ENCODE measurements at regions not wholly inside any gene's neighbourhood (a gene's known extent, or its start where the extent isn't known, plus 50 kb on each side); places are given as distances from the start of the nearest gene placed in this dataset.

DNA sequence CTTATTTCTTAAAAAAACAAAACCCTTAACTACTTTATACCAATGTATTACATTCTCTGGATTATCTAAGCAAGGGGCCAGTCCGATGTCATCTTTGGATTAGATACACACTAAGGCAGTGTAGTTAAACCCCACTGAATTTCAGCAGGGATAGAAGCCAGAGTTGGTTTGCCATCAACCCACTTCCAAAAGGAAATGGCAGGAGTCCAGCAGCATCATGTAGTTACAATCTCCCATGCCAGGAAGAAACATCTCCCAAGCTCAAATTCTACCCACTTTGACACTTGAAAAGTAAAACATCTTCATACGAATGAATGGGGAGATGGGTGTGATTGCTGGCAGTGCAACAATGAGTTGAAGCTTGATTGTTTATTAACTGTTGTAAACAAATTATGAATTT is 203.5 kb upstream of the PLXNC1 start:
- 67 to 81% methylated on average over 2 of the region's 2 CpGs for WGBS, 2 donors

DNA sequence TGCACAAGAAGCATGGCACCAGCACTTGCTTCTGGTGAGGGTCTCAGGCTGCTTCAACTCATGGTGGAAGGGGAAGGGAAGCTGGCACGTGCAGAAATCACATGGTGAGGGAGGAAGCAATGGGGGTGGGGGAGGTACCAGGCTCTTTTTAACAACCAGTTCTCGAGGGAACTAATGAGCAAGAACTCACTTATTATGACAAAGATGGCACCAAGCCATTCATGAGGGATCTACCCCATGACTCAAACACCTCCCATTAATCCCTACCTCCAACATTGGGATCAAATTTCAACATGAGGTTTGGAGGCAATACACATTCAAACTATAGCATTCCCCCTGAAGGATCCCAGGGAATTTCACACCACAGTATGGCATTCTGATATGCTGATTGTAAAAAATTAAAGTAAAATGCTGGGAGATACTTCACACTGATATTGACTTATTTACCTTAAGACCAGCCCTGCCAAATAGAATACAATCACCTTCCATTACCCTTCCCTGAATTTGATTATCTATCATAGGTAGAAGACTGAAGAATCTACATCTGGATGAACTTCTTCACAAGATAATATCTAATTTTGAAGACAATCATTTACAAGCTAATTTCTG is 201.7 kb upstream of the PLXNC1 start:
- H3K9me3 ChIP-seq (ENCODE audit: control insufficient read depth in 2 of 2, insufficient read depth in 1 of 2, low read depth in 1 of 2, low read length in 1 of 2): no peaks in the 10 kb centered on the region
- 32 to 57% methylated on average over 2 of the region's 2 CpGs for WGBS, 2 donors
- no peak overlapping the region for H3K27ac ChIP-seq (ENCODE audit: low read depth in 2 of 2, low read length in 1 of 2)
- H3K36me3 ChIP-seq (ENCODE audit: control insufficient read depth in 2 of 2, insufficient read depth in 2 of 2, low read length in 1 of 2): no peaks in the 10 kb centered on the region
- no peaks in the 10 kb centered on the region for H3K27me3 ChIP-seq (ENCODE audit: control insufficient read depth in 1 of 2, insufficient read depth in 2 of 2, low read length in 2 of 2)
- H3K4me1 ChIP-seq (ENCODE audit: control insufficient read depth in 2 of 2, insufficient read depth in 2 of 2, low read length in 1 of 2): peaks cover 0 to 3% of the 10 kb centered on the region in 2 donors
- H3K4me3 ChIP-seq (ENCODE audit: low read depth in 1 of 2, low read length in 2 of 2): no peak overlapping the region

More for the DNA sequence above, 203.5 kb upstream of the PLXNC1 start:
- no peaks in the 10 kb centered on the region for H3K27me3 ChIP-seq (ENCODE audit: control insufficient read depth in 1 of 2, insufficient read depth in 2 of 2, low read length in 2 of 2)
- H3K4me1 ChIP-seq (ENCODE audit: control insufficient read depth in 2 of 2, insufficient read depth in 2 of 2, low read length in 1 of 2): peaks cover 0 to 3% of the 10 kb centered on the region in 2 donors
- no peak overlapping the region for H3K4me3 ChIP-seq (ENCODE audit: low read depth in 1 of 2, low read length in 2 of 2)
- no peak overlapping the region for H3K27ac ChIP-seq (ENCODE audit: low read depth in 2 of 2, low read length in 1 of 2)
- H3K9me3 ChIP-seq (ENCODE audit: control insufficient read depth in 2 of 2, insufficient read depth in 1 of 2, low read depth in 1 of 2, low read length in 1 of 2): no peaks in the 10 kb centered on the region
- H3K36me3 ChIP-seq (ENCODE audit: control insufficient read depth in 2 of 2, insufficient read depth in 2 of 2, low read length in 1 of 2): no peaks in the 10 kb centered on the region

DNA sequence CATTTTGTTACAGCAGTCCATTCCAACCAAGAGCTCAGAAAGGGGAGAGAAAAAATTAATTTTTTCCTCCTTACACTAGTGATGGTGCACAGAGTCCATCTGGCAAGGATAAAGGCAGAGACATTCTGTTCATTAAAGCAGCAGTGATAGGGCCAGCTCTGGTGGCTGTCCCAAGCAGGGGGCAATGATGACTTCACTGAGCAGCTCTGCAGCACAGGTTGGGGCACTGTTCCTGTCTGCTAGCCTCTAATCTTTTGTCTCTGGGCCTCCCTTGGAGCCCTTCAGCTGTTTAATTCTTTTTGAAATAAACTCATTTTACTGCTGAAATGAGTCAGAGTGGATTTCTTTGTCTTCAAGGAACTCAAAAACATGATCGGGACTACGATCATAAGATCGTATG is 200.9 kb upstream of the PLXNC1 start:
- Histone ChIP-seq H3K9me3 (ENCODE audit: control insufficient read depth in 2 of 2, insufficient read depth in 1 of 2, low read depth in 1 of 2, low read length in 1 of 2) (no peaks in the 10 kb centered on the region), H3K4me1 (ENCODE audit: control insufficient read depth in 2 of 2, insufficient read depth in 2 of 2, low read length in 1 of 2) (peaks cover 0 to 3% of the 10 kb centered on the region in 2 donors), H3K4me3 (ENCODE audit: low read depth in 1 of 2, low read length in 2 of 2) (no peak overlapping the region), H3K27ac (ENCODE audit: low read depth in 2 of 2, low read length in 1 of 2) (no peak overlapping the region), H3K36me3 (ENCODE audit: control insufficient read depth in 2 of 2, insufficient read depth in 2 of 2, low read length in 1 of 2) (no peaks in the 10 kb centered on the region), H3K27me3 (ENCODE audit: control insufficient read depth in 1 of 2, insufficient read depth in 2 of 2, low read length in 2 of 2) (no peaks in the 10 kb centered on the region)
- 90 to 97% methylated on average over 3 of the region's 3 CpGs for WGBS, 2 donors

DNA sequence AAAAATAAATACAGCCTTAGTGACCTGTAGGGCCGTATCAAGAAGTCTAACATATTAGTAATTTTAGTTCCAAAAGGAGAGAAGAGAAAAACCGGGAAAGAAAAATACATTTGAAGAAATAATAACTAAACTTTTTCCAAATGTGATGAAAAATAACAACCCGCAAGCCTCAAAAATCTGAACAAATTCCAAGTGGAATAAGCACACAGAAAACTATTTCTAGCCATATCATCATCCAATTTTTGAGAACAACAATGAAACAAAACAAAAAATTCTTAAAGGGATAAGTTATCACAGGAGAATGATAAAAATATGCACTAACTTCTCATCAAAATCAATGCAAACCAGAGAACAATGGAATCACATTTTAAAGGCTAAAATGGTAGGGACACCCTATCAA is 198.1 kb upstream of the PLXNC1 start:
- Histone ChIP-seq H3K27me3 (ENCODE audit: control insufficient read depth in 1 of 2, insufficient read depth in 2 of 2, low read length in 2 of 2) (no peaks in the 10 kb centered on the region), H3K36me3 (ENCODE audit: control insufficient read depth in 2 of 2, insufficient read depth in 2 of 2, low read length in 1 of 2) (no peaks in the 10 kb centered on the region), H3K27ac (ENCODE audit: low read depth in 2 of 2, low read length in 1 of 2) (no peak overlapping the region), H3K9me3 (ENCODE audit: control insufficient read depth in 2 of 2, insufficient read depth in 1 of 2, low read depth in 1 of 2, low read length in 1 of 2) (no peaks in the 10 kb centered on the region), H3K4me3 (ENCODE audit: low read depth in 1 of 2, low read length in 2 of 2) (no peak overlapping the region), H3K4me1 (ENCODE audit: control insufficient read depth in 2 of 2, insufficient read depth in 2 of 2, low read length in 1 of 2) (peaks cover 0 to 3% of the 10 kb centered on the region in 2 donors)
- 77% methylated on average over 3 of the region's 3 CpGs for WGBS, 2 donors

DNA sequence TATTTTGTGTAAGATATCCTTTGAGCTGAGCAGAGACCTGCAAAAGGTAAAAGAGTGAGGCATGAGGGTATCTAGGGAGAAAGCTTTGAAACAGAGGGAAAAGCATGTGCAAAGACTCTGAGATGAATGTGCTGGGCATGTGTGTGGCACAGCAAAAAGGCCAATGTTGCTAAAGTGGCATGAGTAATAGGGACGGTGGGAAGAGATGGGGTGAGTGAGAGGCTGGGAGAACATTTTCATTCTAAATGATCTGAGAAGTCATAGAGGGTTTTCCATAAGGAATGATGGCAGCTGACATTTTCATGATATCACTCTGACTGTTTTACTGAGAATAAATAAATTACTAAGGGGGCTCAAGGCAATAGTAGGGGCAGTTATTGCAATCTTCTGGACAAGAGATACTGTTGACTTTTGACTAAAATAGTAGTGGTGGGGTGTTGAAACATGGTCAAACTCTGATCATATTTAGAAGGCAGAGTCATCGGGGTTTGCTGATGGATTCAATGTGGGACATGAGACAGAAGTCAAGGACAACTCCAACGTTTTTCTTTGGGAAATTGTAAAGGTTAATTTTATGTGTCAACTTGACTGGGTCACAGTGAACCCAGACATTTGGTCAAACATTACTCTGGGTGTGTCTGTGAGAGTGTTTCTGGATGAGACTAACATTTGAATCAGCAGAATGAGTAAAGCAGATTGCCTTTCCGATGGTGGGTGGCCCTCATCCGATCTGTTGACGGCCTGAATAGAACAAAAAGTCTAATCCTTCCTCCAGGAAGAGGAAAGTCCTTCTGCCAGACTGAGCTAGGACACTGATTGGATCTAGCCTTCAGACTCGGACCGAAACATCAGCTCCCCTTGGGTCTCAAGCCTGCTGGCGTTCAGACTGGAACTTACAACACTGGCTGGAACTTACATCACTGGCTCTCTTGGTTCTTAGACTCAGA is 193.9 kb upstream of the PLXNC1 start:
- Histone ChIP-seq H3K27me3 (ENCODE audit: control insufficient read depth in 1 of 2, insufficient read depth in 2 of 2, low read length in 2 of 2) (no peaks in the 10 kb centered on the region), H3K4me1 (ENCODE audit: control insufficient read depth in 2 of 2, insufficient read depth in 2 of 2, low read length in 1 of 2) (no peaks in the 10 kb centered on the region), H3K36me3 (ENCODE audit: control insufficient read depth in 2 of 2, insufficient read depth in 2 of 2, low read length in 1 of 2) (no peaks in the 10 kb centered on the region), H3K4me3 (ENCODE audit: low read depth in 1 of 2, low read length in 2 of 2) (no peak overlapping the region), H3K9me3 (ENCODE audit: control insufficient read depth in 2 of 2, insufficient read depth in 1 of 2, low read depth in 1 of 2, low read length in 1 of 2) (no peaks in the 10 kb centered on the region), H3K27ac (ENCODE audit: low read depth in 2 of 2, low read length in 1 of 2) (no peak overlapping the region)
- WGBS, 2 donors: 81 to 82% methylated on average over 9 of the region's 9 CpGs

DNA sequence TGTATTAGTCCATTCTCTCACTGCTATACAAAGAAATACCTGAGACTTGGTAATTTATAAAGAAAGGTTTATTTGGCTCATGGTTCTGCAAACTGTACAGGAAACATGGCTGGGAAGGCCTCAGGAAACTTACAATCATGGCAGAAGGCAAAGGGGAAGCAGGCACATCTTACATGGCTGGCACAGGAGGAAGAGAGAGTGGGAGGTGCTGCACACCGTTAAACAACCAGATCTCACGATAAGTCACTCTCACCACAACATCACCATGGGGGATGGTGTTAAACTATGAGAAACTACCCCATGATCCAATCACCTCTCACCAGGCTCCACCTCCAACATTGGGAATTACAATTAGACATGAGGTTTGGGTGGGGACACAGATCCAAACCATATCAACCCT is 191.8 kb upstream of the PLXNC1 start:
- H3K36me3 ChIP-seq (ENCODE audit: control insufficient read depth in 2 of 2, insufficient read depth in 2 of 2, low read length in 1 of 2): no peaks in the 10 kb centered on the region
- no peaks in the 10 kb centered on the region for H3K27me3 ChIP-seq (ENCODE audit: control insufficient read depth in 1 of 2, insufficient read depth in 2 of 2, low read length in 2 of 2)
- no peak overlapping the region for H3K4me3 ChIP-seq (ENCODE audit: low read depth in 1 of 2, low read length in 2 of 2)
- WGBS, 2 donors: 95 to 98% methylated on average over 2 of the region's 2 CpGs
- no peak overlapping the region for H3K27ac ChIP-seq (ENCODE audit: low read depth in 2 of 2, low read length in 1 of 2)
- no peaks in the 10 kb centered on the region for H3K4me1 ChIP-seq (ENCODE audit: control insufficient read depth in 2 of 2, insufficient read depth in 2 of 2, low read length in 1 of 2)
- H3K9me3 ChIP-seq (ENCODE audit: control insufficient read depth in 2 of 2, insufficient read depth in 1 of 2, low read depth in 1 of 2, low read length in 1 of 2): no peaks in the 10 kb centered on the region

DNA sequence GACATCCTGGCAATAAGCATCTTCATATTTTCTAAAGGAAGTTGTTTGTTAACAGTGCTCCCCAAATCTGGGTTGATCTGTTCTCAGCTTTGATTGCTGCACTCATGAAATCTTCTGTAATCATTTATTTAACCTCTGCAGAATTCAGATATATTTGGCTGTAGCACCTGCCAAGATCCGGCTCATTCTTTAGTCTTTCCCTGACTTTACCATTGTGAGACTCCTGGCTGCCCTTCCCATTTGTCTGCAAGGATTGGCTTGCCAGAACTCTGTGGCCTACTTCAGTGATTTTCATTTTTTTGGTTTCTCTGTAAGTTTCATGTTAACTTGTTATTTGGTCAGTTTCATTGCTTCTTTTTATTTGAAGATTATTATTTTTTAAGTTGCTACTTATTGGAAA is 191.2 kb upstream of the PLXNC1 start:
- H3K9me3 ChIP-seq (ENCODE audit: control insufficient read depth in 2 of 2, insufficient read depth in 1 of 2, low read depth in 1 of 2, low read length in 1 of 2): no peaks in the 10 kb centered on the region
- no peaks in the 10 kb centered on the region for H3K36me3 ChIP-seq (ENCODE audit: control insufficient read depth in 2 of 2, insufficient read depth in 2 of 2, low read length in 1 of 2)
- WGBS, 2 donors: 57 to 67% methylated on average over 1 of the region's 1 CpG
- H3K27ac ChIP-seq (ENCODE audit: low read depth in 2 of 2, low read length in 1 of 2): no peak overlapping the region
- H3K4me1 ChIP-seq (ENCODE audit: control insufficient read depth in 2 of 2, insufficient read depth in 2 of 2, low read length in 1 of 2): no peaks in the 10 kb centered on the region
- no peaks in the 10 kb centered on the region for H3K27me3 ChIP-seq (ENCODE audit: control insufficient read depth in 1 of 2, insufficient read depth in 2 of 2, low read length in 2 of 2)
- H3K4me3 ChIP-seq (ENCODE audit: low read depth in 1 of 2, low read length in 2 of 2): no peak overlapping the region

DNA sequence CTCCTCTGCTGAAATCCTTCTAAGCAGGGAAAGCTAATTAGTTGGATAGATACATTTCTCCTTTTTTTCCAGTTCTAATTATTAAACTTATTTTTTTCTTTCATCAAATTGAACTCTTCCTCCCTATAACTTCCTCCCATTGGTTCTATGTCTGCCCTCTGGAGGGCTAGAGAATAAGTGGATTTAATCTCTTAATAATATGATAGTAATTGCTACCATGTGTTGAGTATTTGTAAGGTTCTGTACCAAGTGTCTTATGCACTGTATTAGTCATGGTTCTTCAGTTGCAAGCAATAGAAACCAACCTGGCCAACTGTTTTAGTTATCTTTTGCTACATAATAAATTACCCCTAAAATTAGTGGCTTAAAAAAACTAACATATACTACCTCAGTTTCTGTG is 190.5 kb upstream of the PLXNC1 start:
- H3K4me1 ChIP-seq (ENCODE audit: control insufficient read depth in 2 of 2, insufficient read depth in 2 of 2, low read length in 1 of 2): no peaks in the 10 kb centered on the region
- no peaks in the 10 kb centered on the region for H3K9me3 ChIP-seq (ENCODE audit: control insufficient read depth in 2 of 2, insufficient read depth in 1 of 2, low read depth in 1 of 2, low read length in 1 of 2)
- H3K27me3 ChIP-seq (ENCODE audit: control insufficient read depth in 1 of 2, insufficient read depth in 2 of 2, low read length in 2 of 2): no peaks in the 10 kb centered on the region
- no peaks in the 10 kb centered on the region for H3K36me3 ChIP-seq (ENCODE audit: control insufficient read depth in 2 of 2, insufficient read depth in 2 of 2, low read length in 1 of 2)
- no peak overlapping the region for H3K27ac ChIP-seq (ENCODE audit: low read depth in 2 of 2, low read length in 1 of 2)
- no peak overlapping the region for H3K4me3 ChIP-seq (ENCODE audit: low read depth in 1 of 2, low read length in 2 of 2)

DNA sequence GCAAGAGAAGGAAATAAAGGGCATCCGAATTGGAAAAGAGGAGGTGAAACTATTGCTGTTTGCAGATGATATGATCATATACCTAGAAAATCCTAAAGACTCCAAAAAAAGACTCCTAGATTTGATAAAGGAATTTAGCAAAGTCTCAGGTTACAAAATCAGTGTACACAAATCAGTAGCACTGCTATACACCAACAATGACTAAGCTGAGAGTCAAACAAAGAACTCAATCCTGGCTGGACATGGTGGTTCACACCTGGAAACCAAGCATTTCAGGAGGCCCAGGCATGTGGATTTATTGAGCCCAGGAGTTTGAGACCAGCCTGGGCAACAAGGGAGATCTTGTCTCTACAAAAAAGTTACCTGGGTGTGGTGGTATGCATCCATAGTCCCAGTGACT is 188.7 kb upstream of the PLXNC1 start:
- Histone ChIP-seq H3K36me3 (ENCODE audit: control insufficient read depth in 2 of 2, insufficient read depth in 2 of 2, low read length in 1 of 2) (no peaks in the 10 kb centered on the region), H3K4me3 (ENCODE audit: low read depth in 1 of 2, low read length in 2 of 2) (no peak overlapping the region), H3K9me3 (ENCODE audit: control insufficient read depth in 2 of 2, insufficient read depth in 1 of 2, low read depth in 1 of 2, low read length in 1 of 2) (no peaks in the 10 kb centered on the region), H3K27ac (ENCODE audit: low read depth in 2 of 2, low read length in 1 of 2) (no peak overlapping the region), H3K27me3 (ENCODE audit: control insufficient read depth in 1 of 2, insufficient read depth in 2 of 2, low read length in 2 of 2) (no peaks in the 10 kb centered on the region), H3K4me1 (ENCODE audit: control insufficient read depth in 2 of 2, insufficient read depth in 2 of 2, low read length in 1 of 2) (no peaks in the 10 kb centered on the region)
- 76 to 78% methylated on average over 1 of the region's 1 CpG for WGBS, 2 donors

DNA sequence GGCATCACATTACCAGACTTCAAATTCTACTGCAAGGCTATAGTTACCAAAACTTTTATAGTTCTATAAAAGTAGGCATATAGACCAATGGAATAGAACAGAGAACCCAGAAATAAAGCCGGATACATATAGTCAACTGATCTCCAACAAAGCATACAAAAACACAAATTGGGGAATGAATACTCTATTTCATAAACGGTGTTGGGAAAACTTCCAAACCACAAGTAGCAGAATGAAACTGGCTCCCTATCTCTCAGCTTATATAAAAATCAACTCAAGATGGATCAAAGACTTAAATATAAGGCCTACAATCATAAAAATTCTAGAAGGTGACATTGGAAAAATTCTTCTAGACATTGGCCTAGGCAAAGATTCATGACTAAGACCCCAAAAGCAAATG is 187.9 kb upstream of the PLXNC1 start:
- Histone ChIP-seq H3K4me3 (ENCODE audit: low read depth in 1 of 2, low read length in 2 of 2) (no peak overlapping the region), H3K9me3 (ENCODE audit: control insufficient read depth in 2 of 2, insufficient read depth in 1 of 2, low read depth in 1 of 2, low read length in 1 of 2) (no peaks in the 10 kb centered on the region), H3K27ac (ENCODE audit: low read depth in 2 of 2, low read length in 1 of 2) (no peak overlapping the region), H3K4me1 (ENCODE audit: control insufficient read depth in 2 of 2, insufficient read depth in 2 of 2, low read length in 1 of 2) (no peaks in the 10 kb centered on the region), H3K36me3 (ENCODE audit: control insufficient read depth in 2 of 2, insufficient read depth in 2 of 2, low read length in 1 of 2) (no peaks in the 10 kb centered on the region), H3K27me3 (ENCODE audit: control insufficient read depth in 1 of 2, insufficient read depth in 2 of 2, low read length in 2 of 2) (no peaks in the 10 kb centered on the region)
- WGBS, 2 donors: 34 to 41% methylated on average over 2 of the region's 2 CpGs
